Adrenal gland (tissue), 9 donors: ENCODE measurements at regions not wholly inside any gene's neighbourhood (a gene's known extent, or its start where the extent isn't known, plus 50 kb on each side); places are given as distances from the start of the nearest gene placed in this dataset.

Source experiments
- DNase-seq, 7 donors: peaks; one replicate each; pipeline ENCODE4 v3.0.0-alpha.2; 2019 to 2020
- H3K27ac ChIP-seq, 5 donors: fragments of 200-600 bp; sonication (generic) in 4 of 5; 1 replicate in 3 of 5; 2 replicates in 2 of 5; pipeline versions ENCODE4 v1.5.1 to v1.8.0; 2016 to 2020; ENCODE audit warnings: mild to moderate bottlenecking in 1 of 5
- H3K27me3 ChIP-seq: fragments of 200-600 bp; 2 replicates; pipeline ENCODE4 v1.8.0; 2021
- H3K36me3 ChIP-seq, 2 donors: fragments of 200-600 bp; replicated peaks in 1 of 2; 1 replicate in 1 of 2; 2 replicates in 1 of 2; pipeline versions ENCODE4 v1.5.1 to v1.8.0; 2018 to 2022
- H3K4me1 ChIP-seq, 2 donors: fragments of 200-600 bp; replicated peaks in 1 of 2; 1 replicate in 1 of 2; 2 replicates in 1 of 2; pipeline versions ENCODE4 v1.5.1 to v1.8.0; 2018 to 2021
- H3K4me3 ChIP-seq, 4 donors: fragments of 200-600 bp; sonication (generic) in 3 of 4; one replicate each; pipeline ENCODE4 v1.5.1; 2016 to 2018
- H3K9me3 ChIP-seq, 3 donors: fragments of 200-600 bp; sonication (generic) in 1 of 3; replicated peaks in 1 of 3; 1 replicate in 2 of 3; 2 replicates in 1 of 3; pipeline versions ENCODE4 v1.5.1 to v1.8.0; 2016 to 2021
- CTCF ChIP-seq, 6 experiments: fragments of 450-650 bp in 4 of 6; fragments of 200-600 bp in 2 of 6; sonication (generic) in 1 of 6; IDR thresholded peaks; 1 replicate in 5 of 6; 2 replicates in 1 of 6; pipeline versions ENCODE4 v1.5.1 to v1.8.0; 2016 to 2021; ENCODE audit warnings: antibody characterized with exemption in 6 of 6, mild to moderate bottlenecking in 2 of 6, moderate library complexity in 1 of 6
- POLR2A ChIP-seq, 2 donors: fragments of 450-650 bp; IDR thresholded peaks; one replicate each; pipeline ENCODE4 v1.6.1; 2017; ENCODE audit warnings: antibody characterized with exemption in 2 of 2, mild to moderate bottlenecking in 2 of 2, moderate library complexity in 1 of 2
- WGBS, 4 donors: extraction: QIAGEN DNeasy Blood & Tissue Kit in 2 of 4; methylation state at CpG; one replicate each; pipeline versions ENCODE4 v1.1.5 to v1.1.7; 2013 to 2017; 5-methylcytosine and 5-hydroxymethylcytosine counted together
- intact Hi-C, 2 donors: fragments of 100-400 bp; cut with DNase I; formaldehyde crosslinking; loops; one replicate each; pipeline versions ENCODE4 v1.14.1 to v1.15.0; 2022 to 2023
- donor health status: healthy with polysubstance abuse.
- donor health status: Bipolar disorder and iron deficiency.
- donor health status: DM: yes; HTN: yes; CAD: no.
- donor health status: DM: no; HTN: no; CAD: no.
- donor health status: DM: no; HTN: no; CAD: no.

- intact Hi-C loops: no loop called here
- Histone ChIP-seq H3K27me3 (no peaks in the 10 kb centered on the region), H3K4me3 (no peak overlapping the region), H3K36me3 (no peaks in the 10 kb centered on the region), H3K9me3 (no peaks in the 10 kb centered on the region), H3K4me1 (no peaks in the 10 kb centered on the region), H3K27ac (peak overlapping the region in 2 of 5 donors; percentile 52 to 76)
- WGBS, 4 donors: 52 to 72% (median 70%) methylated on average over 9 to 38 of the region's 38 CpGs
- DNase-seq: peak; percentile 34 to 91 (median 61)
- TF ChIP-seq CTCF (IDR thresholded peaks at IDR 0.05): no peak
- TF ChIP-seq POLR2A (IDR thresholded peaks at IDR 0.05): no peak
Measured at GRCh38 chr6:170049641-170050561, 241.0 kb downstream of the DLL1 start.

DNA sequence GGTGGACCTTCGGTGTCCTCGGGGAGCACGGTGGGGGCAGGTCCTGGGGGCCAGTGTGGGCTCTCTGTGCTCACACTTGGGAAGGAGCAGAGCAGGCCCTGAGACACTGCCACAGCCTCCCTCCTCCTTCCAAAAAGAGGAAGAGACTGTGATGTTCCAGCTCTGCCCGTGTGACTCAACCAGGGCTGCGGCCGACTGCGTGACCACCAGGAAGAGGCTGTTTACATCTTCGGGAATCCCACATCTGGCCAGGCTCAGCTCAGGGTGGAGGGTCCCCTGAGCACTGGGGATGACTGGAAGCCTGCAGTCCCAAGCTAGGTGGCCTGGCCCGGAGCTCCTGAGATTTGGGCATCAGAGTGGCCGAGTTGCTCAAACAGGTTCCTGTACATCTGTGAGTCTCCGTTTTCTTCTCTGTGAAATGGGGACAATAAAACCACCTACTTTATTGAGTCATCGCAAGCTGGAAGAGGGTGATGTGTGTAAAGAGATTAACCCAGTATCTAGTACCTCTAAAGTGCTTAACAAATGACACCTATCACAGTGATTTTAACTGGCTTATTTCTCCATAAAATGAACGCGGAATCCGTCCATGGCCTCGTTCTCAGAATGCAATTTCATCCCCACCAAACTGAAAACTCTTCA lies 242.1 kb downstream of the DLL1 start:
- WGBS, 4 donors: 71 to 76% (median 73%) methylated on average over 16 of the region's 16 CpGs
- Histone ChIP-seq H3K27ac (peak overlapping the region in 2 of 5 donors; percentile 52 to 76), H3K4me3 (no peak overlapping the region), H3K9me3 (no peaks in the 10 kb centered on the region), H3K4me1 (no peaks in the 10 kb centered on the region), H3K36me3 (no peaks in the 10 kb centered on the region), H3K27me3 (no peaks in the 10 kb centered on the region)
- peak; percentile 32 to 72 (median 61) for DNase-seq
- TF ChIP-seq POLR2A (IDR thresholded peaks at IDR 0.05): no peak
- TF ChIP-seq CTCF (IDR thresholded peaks at IDR 0.05): no peak
- intact Hi-C loops: no loop called here

DNA sequence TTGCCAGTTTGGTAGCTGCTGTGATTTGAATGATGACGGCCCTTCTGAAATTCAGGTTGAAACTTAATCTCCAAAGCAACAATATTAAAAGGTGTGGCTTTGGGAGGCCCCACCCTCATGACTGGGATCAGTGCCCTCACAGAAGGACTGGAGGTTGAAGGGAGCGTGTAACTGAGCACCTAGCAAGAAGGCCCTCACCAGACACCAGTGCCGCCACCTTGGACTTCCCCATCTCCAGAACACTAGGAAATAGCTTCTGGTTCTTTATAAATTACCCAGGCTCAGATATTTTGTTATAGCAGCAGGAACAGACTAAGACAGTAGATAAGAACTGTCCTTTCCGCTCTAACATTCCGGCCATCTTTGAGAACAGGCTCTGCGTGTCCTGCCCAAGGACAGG lies 243.1 kb downstream of the DLL1 start:
- intact Hi-C loops: no loop called here
- Histone ChIP-seq H3K4me3 (no peak overlapping the region), H3K9me3 (no peaks in the 10 kb centered on the region), H3K4me1 (no peaks in the 10 kb centered on the region), H3K36me3 (no peaks in the 10 kb centered on the region), H3K27ac (peak overlapping the region in 1 of 5 donors; percentile 76), H3K27me3 (no peaks in the 10 kb centered on the region)
- DNase-seq: peak in 3 of 7 donors; percentile 1 to 9 (median 9)
- 91 to 97% (median 94%) methylated on average over 6 of the region's 6 CpGs for WGBS, 4 donors
- TF ChIP-seq CTCF (IDR thresholded peaks at IDR 0.05) (no peak), POLR2A (IDR thresholded peaks at IDR 0.05) (no peak)

DNA sequence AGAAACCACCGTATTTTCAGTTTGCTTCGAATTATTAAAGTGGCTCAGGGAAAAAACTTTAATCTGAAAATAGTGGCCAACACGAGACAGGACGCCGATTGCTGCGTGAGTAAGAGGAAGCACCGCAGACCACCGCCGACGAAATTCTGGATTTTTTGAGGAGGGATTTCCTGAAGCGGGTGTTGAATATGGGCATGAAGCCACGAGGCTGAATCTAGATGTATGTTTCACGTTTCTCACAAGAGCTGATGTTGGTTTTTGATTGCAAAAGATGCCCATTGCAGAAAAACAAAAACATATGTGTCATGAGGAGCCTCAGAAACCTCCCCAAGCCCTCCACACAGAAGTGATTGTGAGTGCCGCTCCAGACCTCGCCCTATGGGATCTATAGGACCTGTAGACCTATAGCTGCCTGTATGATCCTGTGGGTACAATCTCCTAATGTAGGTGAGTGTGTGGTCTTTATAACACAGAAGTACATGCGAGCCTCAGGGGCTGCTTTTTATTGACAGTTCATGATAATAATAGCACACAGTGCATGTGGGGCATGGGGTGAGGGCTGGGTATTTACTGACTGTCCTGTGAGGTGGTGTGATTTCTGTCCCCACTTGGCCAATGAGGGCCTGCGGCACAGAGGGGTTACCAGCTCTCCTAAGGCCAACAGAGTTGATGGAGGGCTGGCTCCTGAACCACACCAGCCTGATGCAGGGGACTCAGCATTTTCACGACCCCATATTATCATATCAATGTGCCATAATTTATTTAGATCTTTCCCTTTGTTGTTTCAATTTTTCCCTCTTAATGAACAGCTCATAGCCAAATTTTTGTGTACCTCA lies 243.9 kb downstream of the DLL1 start:
- DNase-seq: peak in 3 of 7 donors; percentile 13 to 41 (median 38)
- Histone ChIP-seq H3K4me3 (no peak overlapping the region), H3K4me1 (no peaks in the 10 kb centered on the region), H3K36me3 (no peaks in the 10 kb centered on the region), H3K27me3 (no peaks in the 10 kb centered on the region), H3K9me3 (no peaks in the 10 kb centered on the region), H3K27ac (peak overlapping the region in 1 of 5 donors; percentile 34)
- intact Hi-C loops: no loop called here
- no peak for TF ChIP-seq POLR2A (IDR thresholded peaks at IDR 0.05)
- no peak for TF ChIP-seq CTCF (IDR thresholded peaks at IDR 0.05)
- 69 to 75% (median 72%) methylated on average over 17 to 18 of the region's 18 CpGs for WGBS, 4 donors
